B cell (primary cell): ENCODE measurements at regions not wholly inside any gene's neighbourhood (a gene's known extent, or its start where the extent isn't known, plus 50 kb on each side); places are given as distances from the start of the nearest gene placed in this dataset.

Source experiments
- ATAC-seq: fragments of 200-7000 bp; cut with Tn5 transposase; one replicate; pipeline ENCODE4 v1.10.0; 2021; ENCODE audit warnings: low read depth, mild to moderate bottlenecking, moderate number of reproducible peaks, moderate library complexity
- CTCF ChIA-PET: fragments of 350-600 bp; sonication (Branson Sonifier 250); formaldehyde crosslinking; loops from one replicate; lab custom pipeline; 2021; ENCODE audit warnings: antibody characterized with exemption, inconsistent platforms; lab: Charles Lee
- POLR2A ChIA-PET: fragments of 350-600 bp; sonication (Branson Sonifier 250); formaldehyde crosslinking; loops from one replicate; lab custom pipeline; 2021; ENCODE audit warnings: antibody characterized with exemption; lab: Charles Lee
- DNase-seq: peaks from one replicate; pipeline ENCODE4 v3.0.0; 2013
- H2AFZ ChIP-seq: 2 replicates; pipeline ENCODE4 v1.6.1; 2012; ENCODE audit warnings: mild to moderate bottlenecking, low read depth, low read length; ENCODE audit not compliant: insufficient read depth, poor library complexity, severe bottlenecking
- H3K27ac ChIP-seq, 2 donors: 1 replicate in 1 of 2; 2 replicates in 1 of 2; pipeline ENCODE4 v1.5.1; 2012 to 2013; ENCODE audit warnings: low read length in 2 of 2, mild to moderate bottlenecking in 2 of 2, moderate library complexity in 1 of 2
- H3K27me3 ChIP-seq, 4 experiments: fragments of 200-600 bp in 1 of 4; sonication (generic) in 1 of 4; replicated peaks in 1 of 4; 1 replicate in 2 of 4; 2 replicates in 2 of 4; pipeline versions ENCODE4 v1.6.1 to v1.7.0; 2013 to 2016; ENCODE audit warnings: low read length in 3 of 4, mild to moderate bottlenecking in 2 of 4, mixed read lengths in 1 of 4, moderate library complexity in 1 of 4; ENCODE audit not compliant: insufficient read depth in 4 of 4, control insufficient read depth in 3 of 4; ENCODE audit errors: control extremely low read depth in 1 of 4
- H3K36me3 ChIP-seq, 2 experiments: replicated peaks in 1 of 2; 1 replicate in 1 of 2; 2 replicates in 1 of 2; pipeline versions ENCODE4 v1.6.1 to v1.7.1; 2013; ENCODE audit warnings: low read length in 1 of 2; ENCODE audit not compliant: insufficient read depth in 2 of 2, control insufficient read depth in 1 of 2; ENCODE audit errors: control extremely low read depth in 1 of 2, extremely low read depth in 1 of 2
- H3K4me1 ChIP-seq, 2 donors: fragments of 200-600 bp in 1 of 2; sonication (generic) in 1 of 2; 1 replicate in 1 of 2; 2 replicates in 1 of 2; pipeline versions ENCODE4 v1.5.1 to v1.6.1; 2013 to 2017; ENCODE audit warnings: low read length in 2 of 2; ENCODE audit not compliant: control insufficient read depth in 2 of 2, insufficient read depth in 2 of 2
- H3K4me2 ChIP-seq: replicated peaks from 2 replicates; pipeline ENCODE3; 2012; ENCODE audit warnings: mild to moderate bottlenecking, low read depth, low read length; ENCODE audit not compliant: poor library complexity, severe bottlenecking
- H3K4me3 ChIP-seq, 5 experiments: fragments of 200-600 bp in 1 of 5; sonication (generic) in 1 of 5; 1 replicate in 3 of 5; 2 replicates in 2 of 5; pipeline versions ENCODE4 v1.5.1 to v1.7.0; 2011 to 2016; ENCODE audit warnings: low read length in 4 of 5, mild to moderate bottlenecking in 4 of 5, low read depth in 2 of 5, control low read depth in 1 of 5, moderate library complexity in 1 of 5; ENCODE audit not compliant: insufficient read depth in 1 of 5; ENCODE audit errors: control extremely low read depth in 1 of 5, extremely low read depth in 1 of 5
- H3K79me2 ChIP-seq: fragments of 200-600 bp; sonication (generic); one replicate; pipeline ENCODE4 v1.6.0; 2016; ENCODE audit warnings: low read length; ENCODE audit not compliant: control insufficient read depth, insufficient read depth
- H3K9ac ChIP-seq: fragments of 200-600 bp; sonication (generic); 2 replicates; pipeline ENCODE4 v1.6.1; 2017; ENCODE audit warnings: mild to moderate bottlenecking, low read length, moderate library complexity
- H3K9me3 ChIP-seq, 3 donors: one replicate each; pipeline versions ENCODE4 v1.6.1 to v1.7.1; 2013; ENCODE audit warnings: low read length in 2 of 3; ENCODE audit not compliant: control insufficient read depth in 2 of 3, insufficient read depth in 1 of 3; ENCODE audit errors: control extremely low read depth in 1 of 3
- H4K20me1 ChIP-seq: 2 replicates; pipeline ENCODE4 v1.6.0; 2012; ENCODE audit warnings: mild to moderate bottlenecking, low read length; ENCODE audit not compliant: insufficient read depth, control insufficient read depth, poor library complexity, severe bottlenecking
- H3K27ac Mint-ChIP-seq: one replicate; pipeline ENCODE4 v1.8.0; 2021; ENCODE audit warnings: mixed read lengths
- H3K27me3 Mint-ChIP-seq: one replicate; pipeline ENCODE4 v1.8.0; 2021; ENCODE audit warnings: mixed read lengths
- H3K4me1 Mint-ChIP-seq: one replicate; pipeline ENCODE4 v1.8.0; 2021; ENCODE audit warnings: mixed read lengths
- H3K4me3 Mint-ChIP-seq: one replicate; pipeline ENCODE4 v1.8.0; 2021; ENCODE audit warnings: mixed read lengths
- H3K9me3 Mint-ChIP-seq: one replicate; pipeline ENCODE4 v1.8.0; 2022; ENCODE audit warnings: mixed read lengths; ENCODE audit not compliant: insufficient read depth
- CTCF ChIP-seq: fragments of 200-600 bp; IDR thresholded peaks from one replicate; pipeline ENCODE4 v1.8.0; 2022; ENCODE audit warnings: antibody characterized with exemption, mild to moderate bottlenecking
- EZH2 ChIP-seq: IDR thresholded peaks from 2 replicates; pipeline ENCODE4 v1.6.1; 2012; ENCODE audit warnings: borderline replicate concordance, low read depth, mild to moderate bottlenecking, moderate library complexity, low read length; ENCODE audit not compliant: insufficient read depth, poor library complexity, severe bottlenecking
- WGBS: methylation state at CpG from one replicate; pipeline ENCODE4 v1.1.5; 2013; ENCODE audit warnings: missing lambda C conversion rate; ENCODE audit not compliant: insufficient coverage; 5-methylcytosine and 5-hydroxymethylcytosine counted together
- intact Hi-C: fragments of 100-400 bp; cut with micrococcal nuclease; formaldehyde crosslinking; loops from one replicate; pipeline ENCODE4 v1.10.0; 2022

- Mint-ChIP-seq H3K4me3 (no peak overlapping the region), H3K27me3 (no peaks in the 10 kb centered on the region)
- POLR2A ChIA-PET: no interaction called here
Measured at GRCh38 chr4:138567696-138568095, 325.5 kb upstream of the SLC7A11 start.

GRCh38 chr4:138565576-138565975, 323.4 kb upstream of the SLC7A11 start:
- TF ChIP-seq EZH2: no peak
- TF ChIP-seq CTCF: no peak
- POLR2A ChIA-PET: no interaction called here
- intact Hi-C loops: no loop called here
- Histone ChIP-seq H3K4me3 (no peak overlapping the region), H3K4me1 (no peaks in the 10 kb centered on the region), H3K79me2 (no peaks in the 10 kb centered on the region), H3K4me2 (no peak overlapping the region), H3K27ac (no peak overlapping the region), H4K20me1 (no peaks in the 10 kb centered on the region), H3K36me3 (no peaks in the 10 kb centered on the region), H3K9me3 (peaks cover 0 to 7% (median 0%) of the 10 kb centered on the region in 3 donors), H3K27me3 (no peaks in the 10 kb centered on the region), H2AFZ (no peak overlapping the region), H3K9ac (no peak overlapping the region)
- DNase-seq (no peak), ATAC-seq (no peak)
- Mint-ChIP-seq H3K4me3 (no peak overlapping the region), H3K9me3 (no peaks in the 10 kb centered on the region), H3K27me3 (no peaks in the 10 kb centered on the region), H3K4me1 (no peaks in the 10 kb centered on the region), H3K27ac (no peak overlapping the region)
- CTCF ChIA-PET: no interaction called here
- 100% methylated on average over 1 of the region's 4 CpGs for WGBS

More at GRCh38 chr4:138567696-138568095, 325.5 kb upstream of the SLC7A11 start:
- Mint-ChIP-seq H3K9me3 (no peaks in the 10 kb centered on the region), H3K27ac (no peak overlapping the region), H3K4me1 (no peaks in the 10 kb centered on the region)
- no peaks in the 10 kb centered on the region for H3K4me1 ChIP-seq
- CTCF ChIA-PET: no interaction called here
- no peak overlapping the region for H3K9ac ChIP-seq
- no peak overlapping the region for H2AFZ ChIP-seq
- H3K36me3 ChIP-seq: no peaks in the 10 kb centered on the region
- H4K20me1 ChIP-seq: no peaks in the 10 kb centered on the region
- DNase-seq (no peak), ATAC-seq (no peak)
- no peak overlapping the region for H3K4me3 ChIP-seq
- H3K27ac ChIP-seq: no peak overlapping the region
- no CpG with 5 or more reads among the region's 3 CpGs for WGBS
- no peak overlapping the region for H3K4me2 ChIP-seq
- no peaks in the 10 kb centered on the region for H3K79me2 ChIP-seq
- intact Hi-C loops: no loop called here
- no peaks in the 10 kb centered on the region for H3K9me3 ChIP-seq
- no peaks in the 10 kb centered on the region for H3K27me3 ChIP-seq
- TF ChIP-seq CTCF: no peak
- no peak for TF ChIP-seq EZH2
